ENCODE measurements at regions not wholly inside any gene's neighbourhood (a gene's known extent, or its start where the extent isn't known, plus 50 kb on each side); places are given as distances from the start of the nearest gene placed in this dataset.

GRCh38 chr17:74045608-74046280 lies 157.7 kb upstream of the RPL38 start:
- H3K4me1 ChIP-seq (ENCODE audit: control insufficient read depth in 2 of 2, insufficient read depth in 2 of 2, low read length in 2 of 2), result no peaks in the 10 kb centered on the region
- H3K9me3 ChIP-seq (ENCODE audit: control insufficient read depth in 2 of 2, insufficient read depth in 1 of 2, low read length in 1 of 2), result no peaks in the 10 kb centered on the region
- H3K27me3 ChIP-seq (ENCODE audit: control insufficient read depth in 2 of 2, insufficient read depth in 1 of 2, low read length in 1 of 2), result peaks cover 0 to 4% of the 10 kb centered on the region in 2 donors
- 85% methylated on average over 16 of the region's 16 CpGs for WGBS
- DNase-seq (ENCODE audit: low read depth in 6 of 9, low spot score in 9 of 9), result no peak
- no peak overlapping the region for H3K4me3 ChIP-seq (ENCODE audit: low read length in 2 of 2)
- no peak overlapping the region for H3K27ac ChIP-seq (ENCODE audit: low read depth in 1 of 2, low read length in 1 of 2)
- no peaks in the 10 kb centered on the region for H3K36me3 ChIP-seq (ENCODE audit: control insufficient read depth in 2 of 2, insufficient read depth in 2 of 2, low read length in 1 of 2)

GRCh38 chr17:74049167-74049966 lies 154.1 kb upstream of the RPL38 start:
- Histone ChIP-seq H3K27me3 (ENCODE audit: control insufficient read depth in 2 of 2, insufficient read depth in 1 of 2, low read length in 1 of 2) (peaks cover 0 to 11% of the 10 kb centered on the region in 2 donors), H3K27ac (ENCODE audit: low read depth in 1 of 2, low read length in 1 of 2) (no peak overlapping the region), H3K9me3 (ENCODE audit: control insufficient read depth in 2 of 2, insufficient read depth in 1 of 2, low read length in 1 of 2) (no peaks in the 10 kb centered on the region), H3K4me3 (ENCODE audit: low read length in 2 of 2) (no peak overlapping the region), H3K36me3 (ENCODE audit: control insufficient read depth in 2 of 2, insufficient read depth in 2 of 2, low read length in 1 of 2) (no peaks in the 10 kb centered on the region), H3K4me1 (ENCODE audit: control insufficient read depth in 2 of 2, insufficient read depth in 2 of 2, low read length in 2 of 2) (no peaks in the 10 kb centered on the region)
- 94% methylated on average over 15 of the region's 15 CpGs for WGBS
- no peak for DNase-seq (ENCODE audit: low read depth in 6 of 9, low spot score in 9 of 9)

GRCh38 chr17:74049967-74050458 lies 153.5 kb upstream of the RPL38 start:
- 82% methylated on average over 10 of the region's 10 CpGs for WGBS
- no peaks in the 10 kb centered on the region for H3K9me3 ChIP-seq (ENCODE audit: control insufficient read depth in 2 of 2, insufficient read depth in 1 of 2, low read length in 1 of 2)
- no peak overlapping the region for H3K4me3 ChIP-seq (ENCODE audit: low read length in 2 of 2)
- H3K27me3 ChIP-seq (ENCODE audit: control insufficient read depth in 2 of 2, insufficient read depth in 1 of 2, low read length in 1 of 2), result peaks cover 0 to 11% of the 10 kb centered on the region in 2 donors
- no peak for DNase-seq (ENCODE audit: low read depth in 6 of 9, low spot score in 9 of 9)
- H3K27ac ChIP-seq (ENCODE audit: low read depth in 1 of 2, low read length in 1 of 2), result no peak overlapping the region
- no peaks in the 10 kb centered on the region for H3K4me1 ChIP-seq (ENCODE audit: control insufficient read depth in 2 of 2, insufficient read depth in 2 of 2, low read length in 2 of 2)
- H3K36me3 ChIP-seq (ENCODE audit: control insufficient read depth in 2 of 2, insufficient read depth in 2 of 2, low read length in 1 of 2), result no peaks in the 10 kb centered on the region

- DNase-seq (ENCODE audit: low read depth in 6 of 9, low spot score in 9 of 9), result no peak
- H3K9me3 ChIP-seq (ENCODE audit: control insufficient read depth in 2 of 2, insufficient read depth in 1 of 2, low read length in 1 of 2), result peaks cover 0 to 2% of the 10 kb centered on the region in 2 donors
- H3K4me1 ChIP-seq (ENCODE audit: control insufficient read depth in 2 of 2, insufficient read depth in 2 of 2, low read length in 2 of 2), result no peaks in the 10 kb centered on the region
- H3K4me3 ChIP-seq (ENCODE audit: low read length in 2 of 2), result no peak overlapping the region
- WGBS, result 93% methylated on average over 8 of the region's 8 CpGs
- H3K27me3 ChIP-seq (ENCODE audit: control insufficient read depth in 2 of 2, insufficient read depth in 1 of 2, low read length in 1 of 2), result peaks cover 0 to 11% of the 10 kb centered on the region in 2 donors
- H3K27ac ChIP-seq (ENCODE audit: low read depth in 1 of 2, low read length in 1 of 2), result no peak overlapping the region
- no peaks in the 10 kb centered on the region for H3K36me3 ChIP-seq (ENCODE audit: control insufficient read depth in 2 of 2, insufficient read depth in 2 of 2, low read length in 1 of 2)
Observed at GRCh38 chr17:74051348-74051747, 152.1 kb upstream of the RPL38 start.

GRCh38 chr17:74052993-74053711 lies 150.3 kb upstream of the RPL38 start:
- peaks cover 0 to 3% of the 10 kb centered on the region in 2 donors for H3K9me3 ChIP-seq (ENCODE audit: control insufficient read depth in 2 of 2, insufficient read depth in 1 of 2, low read length in 1 of 2)
- no peaks in the 10 kb centered on the region for H3K36me3 ChIP-seq (ENCODE audit: control insufficient read depth in 2 of 2, insufficient read depth in 2 of 2, low read length in 1 of 2)
- no peak overlapping the region for H3K27ac ChIP-seq (ENCODE audit: low read depth in 1 of 2, low read length in 1 of 2)
- WGBS, result 73% methylated on average over 21 of the region's 21 CpGs
- no peak overlapping the region for H3K4me3 ChIP-seq (ENCODE audit: low read length in 2 of 2)
- H3K4me1 ChIP-seq (ENCODE audit: control insufficient read depth in 2 of 2, insufficient read depth in 2 of 2, low read length in 2 of 2), result no peaks in the 10 kb centered on the region
- H3K27me3 ChIP-seq (ENCODE audit: control insufficient read depth in 2 of 2, insufficient read depth in 1 of 2, low read length in 1 of 2), result peaks cover 0 to 11% of the 10 kb centered on the region in 2 donors
- no peak for DNase-seq (ENCODE audit: low read depth in 6 of 9, low spot score in 9 of 9)

- H3K4me1 ChIP-seq (ENCODE audit: control insufficient read depth in 2 of 2, insufficient read depth in 2 of 2, low read length in 2 of 2), result no peaks in the 10 kb centered on the region
- no peak overlapping the region for H3K4me3 ChIP-seq (ENCODE audit: low read length in 2 of 2)
- no peak for DNase-seq (ENCODE audit: low read depth in 6 of 9, low spot score in 9 of 9)
- H3K27ac ChIP-seq (ENCODE audit: low read depth in 1 of 2, low read length in 1 of 2), result no peak overlapping the region
- H3K36me3 ChIP-seq (ENCODE audit: control insufficient read depth in 2 of 2, insufficient read depth in 2 of 2, low read length in 1 of 2), result no peaks in the 10 kb centered on the region
- WGBS, result 69% methylated on average over 8 of the region's 8 CpGs
- peaks cover 0 to 3% of the 10 kb centered on the region in 2 donors for H3K9me3 ChIP-seq (ENCODE audit: control insufficient read depth in 2 of 2, insufficient read depth in 1 of 2, low read length in 1 of 2)
- H3K27me3 ChIP-seq (ENCODE audit: control insufficient read depth in 2 of 2, insufficient read depth in 1 of 2, low read length in 1 of 2), result peaks cover 0 to 11% of the 10 kb centered on the region in 2 donors
Observed at GRCh38 chr17:74053712-74054078, 149.8 kb upstream of the RPL38 start.

GRCh38 chr17:74054249-74054648 lies 149.2 kb upstream of the RPL38 start:
- peaks cover 0 to 3% of the 10 kb centered on the region in 2 donors for H3K9me3 ChIP-seq (ENCODE audit: control insufficient read depth in 2 of 2, insufficient read depth in 1 of 2, low read length in 1 of 2)
- H3K36me3 ChIP-seq (ENCODE audit: control insufficient read depth in 2 of 2, insufficient read depth in 2 of 2, low read length in 1 of 2), result no peaks in the 10 kb centered on the region
- no peak overlapping the region for H3K4me3 ChIP-seq (ENCODE audit: low read length in 2 of 2)
- no peaks in the 10 kb centered on the region for H3K4me1 ChIP-seq (ENCODE audit: control insufficient read depth in 2 of 2, insufficient read depth in 2 of 2, low read length in 2 of 2)
- H3K27me3 ChIP-seq (ENCODE audit: control insufficient read depth in 2 of 2, insufficient read depth in 1 of 2, low read length in 1 of 2), result peaks cover 0 to 9% of the 10 kb centered on the region in 2 donors
- DNase-seq (ENCODE audit: low read depth in 6 of 9, low spot score in 9 of 9), result no peak
- no peak overlapping the region for H3K27ac ChIP-seq (ENCODE audit: low read depth in 1 of 2, low read length in 1 of 2)
- 85% methylated on average over 4 of the region's 4 CpGs for WGBS

GRCh38 chr17:74055508-74056160 lies 147.8 kb upstream of the RPL38 start:
- Histone ChIP-seq H3K9me3 (ENCODE audit: control insufficient read depth in 2 of 2, insufficient read depth in 1 of 2, low read length in 1 of 2) (peaks cover 0 to 3% of the 10 kb centered on the region in 2 donors), H3K36me3 (ENCODE audit: control insufficient read depth in 2 of 2, insufficient read depth in 2 of 2, low read length in 1 of 2) (no peaks in the 10 kb centered on the region), H3K4me3 (ENCODE audit: low read length in 2 of 2) (no peak overlapping the region), H3K27me3 (ENCODE audit: control insufficient read depth in 2 of 2, insufficient read depth in 1 of 2, low read length in 1 of 2) (peaks cover 0 to 7% of the 10 kb centered on the region in 2 donors), H3K27ac (ENCODE audit: low read depth in 1 of 2, low read length in 1 of 2) (no peak overlapping the region), H3K4me1 (ENCODE audit: control insufficient read depth in 2 of 2, insufficient read depth in 2 of 2, low read length in 2 of 2) (no peaks in the 10 kb centered on the region)
- WGBS, result 78% methylated on average over 11 of the region's 11 CpGs
- no peak for DNase-seq (ENCODE audit: low read depth in 6 of 9, low spot score in 9 of 9)

Data from thymus (tissue), 11 donors.